Uterus (tissue), 3 donors: ENCODE measurements at regions not wholly inside any gene's neighbourhood (a gene's known extent, or its start where the extent isn't known, plus 50 kb on each side); places are given as distances from the start of the nearest gene placed in this dataset.

Experiments
- DNase-seq, 2 donors: peaks; one replicate each; pipeline ENCODE4 v3.0.0-alpha.2; 2019 to 2020
- H3K27ac ChIP-seq, 2 donors: fragments of 200-600 bp; sonication (generic); 1 replicate in 1 of 2; 2 replicates in 1 of 2; pipeline ENCODE4 v1.5.1; 2016 to 2018
- H3K27me3 ChIP-seq, 2 donors: fragments of 200-600 bp; sonication (generic); one replicate each; pipeline ENCODE4 v1.5.1; 2018 to 2019; ENCODE audit warnings: control low read depth in 1 of 2
- H3K36me3 ChIP-seq, 2 donors: fragments of 200-600 bp; sonication (generic); one replicate each; pipeline ENCODE4 v1.5.1; 2019; ENCODE audit warnings: control low read depth in 1 of 2
- H3K4me1 ChIP-seq, 2 donors: fragments of 200-600 bp; sonication (generic); one replicate each; pipeline ENCODE4 v1.5.1; 2018 to 2019; ENCODE audit warnings: control low read depth in 1 of 2
- H3K4me3 ChIP-seq, 2 donors: fragments of 200-600 bp; sonication (generic); 1 replicate in 1 of 2; 2 replicates in 1 of 2; pipeline ENCODE4 v1.5.1; 2018 to 2019; ENCODE audit warnings: mild to moderate bottlenecking in 1 of 2
- H3K9me3 ChIP-seq, 2 donors: fragments of 200-600 bp; sonication (generic); one replicate each; pipeline ENCODE4 v1.5.1; 2019; ENCODE audit warnings: control low read depth in 1 of 2
- CTCF ChIP-seq, 4 experiments: fragments of 200-600 bp in 2 of 4; fragments of 450-650 bp in 2 of 4; sonication (generic) in 2 of 4; IDR thresholded peaks; one replicate each; pipeline ENCODE4 v1.5.1; 2016 to 2019; ENCODE audit warnings: antibody characterized with exemption in 4 of 4, mild to moderate bottlenecking in 2 of 4, moderate library complexity in 1 of 4
- POLR2A ChIP-seq, 2 donors: fragments of 450-650 bp; IDR thresholded peaks; one replicate each; pipeline ENCODE4 v1.6.1; 2016; ENCODE audit warnings: antibody characterized with exemption in 2 of 2, mild to moderate bottlenecking in 1 of 2, moderate library complexity in 1 of 2
- intact Hi-C: fragments of 100-400 bp; cut with DNase I; formaldehyde crosslinking; loops from one replicate; pipeline ENCODE4 v1.15.1; 2023; ENCODE audit warnings: low total_unique reads
- donor health status: DM: yes; HTN: yes; CAD: no.

GRCh38 chr12:13592063-13592942 is 389.1 kb downstream of the GRIN2B start:
- H3K9me3 ChIP-seq = no peaks in the 10 kb centered on the region
- H3K4me1 ChIP-seq = no peaks in the 10 kb centered on the region
- no peak for TF ChIP-seq CTCF (IDR thresholded peaks at IDR 0.05)
- no peaks in the 10 kb centered on the region for H3K27me3 ChIP-seq
- H3K36me3 ChIP-seq = no peaks in the 10 kb centered on the region
- no peak overlapping the region for H3K4me3 ChIP-seq
- H3K27ac ChIP-seq = no peak overlapping the region
- intact Hi-C loops = no loop called here
- no peak for DNase-seq

DNA sequence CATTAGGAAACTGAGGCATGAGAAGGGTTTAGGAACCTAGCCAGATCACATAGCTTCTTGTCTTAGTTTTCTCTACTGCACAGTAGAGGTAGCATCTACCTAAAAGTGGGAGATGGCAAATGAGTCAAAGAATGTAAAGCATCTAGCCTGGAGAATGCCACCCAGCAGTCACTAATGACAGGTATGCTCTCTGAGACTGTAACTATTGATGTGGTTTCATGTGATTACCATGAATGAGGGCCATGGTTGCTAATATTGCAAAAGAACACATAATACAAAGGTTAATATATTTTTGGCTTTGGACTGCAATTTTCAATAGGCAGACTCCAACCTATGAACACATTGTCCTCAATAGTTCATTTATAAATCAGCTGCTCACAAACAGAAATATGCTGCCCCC is 389.9 kb downstream of the GRIN2B start:
- Histone ChIP-seq H3K27me3 (no peaks in the 10 kb centered on the region), H3K4me3 (no peak overlapping the region), H3K36me3 (no peaks in the 10 kb centered on the region), H3K27ac (no peak overlapping the region), H3K4me1 (no peaks in the 10 kb centered on the region), H3K9me3 (no peaks in the 10 kb centered on the region)
- TF ChIP-seq POLR2A (IDR thresholded peaks at IDR 0.05) = no peak
- TF ChIP-seq CTCF (IDR thresholded peaks at IDR 0.05) = no peak
- intact Hi-C loops = no loop called here
- DNase-seq = no peak

GRCh38 chr12:13591059-13591458 is 390.3 kb downstream of the GRIN2B start:
- TF ChIP-seq CTCF (IDR thresholded peaks at IDR 0.05) (no peak), POLR2A (IDR thresholded peaks at IDR 0.05) (no peak)
- intact Hi-C loops = no loop called here
- H3K4me1 ChIP-seq = no peaks in the 10 kb centered on the region

GRCh38 chr12:13588574-13588973 is 392.0 kb downstream of the EMP1 start:
- no peak overlapping the region for H3K27ac ChIP-seq
- H3K4me3 ChIP-seq = no peak overlapping the region
- intact Hi-C loops = no loop called here
- no peak for DNase-seq
- no peaks in the 10 kb centered on the region for H3K36me3 ChIP-seq
- H3K4me1 ChIP-seq = no peaks in the 10 kb centered on the region
- H3K9me3 ChIP-seq = no peaks in the 10 kb centered on the region
- no peaks in the 10 kb centered on the region for H3K27me3 ChIP-seq
- TF ChIP-seq POLR2A (IDR thresholded peaks at IDR 0.05) (no peak), CTCF (IDR thresholded peaks at IDR 0.05) (no peak)

More at GRCh38 chr12:13591059-13591458, 390.3 kb downstream of the GRIN2B start:
- Histone ChIP-seq H3K36me3 (no peaks in the 10 kb centered on the region), H3K4me3 (no peak overlapping the region), H3K27ac (no peak overlapping the region), H3K27me3 (no peaks in the 10 kb centered on the region), H3K9me3 (no peaks in the 10 kb centered on the region)
- no peak for DNase-seq

DNA sequence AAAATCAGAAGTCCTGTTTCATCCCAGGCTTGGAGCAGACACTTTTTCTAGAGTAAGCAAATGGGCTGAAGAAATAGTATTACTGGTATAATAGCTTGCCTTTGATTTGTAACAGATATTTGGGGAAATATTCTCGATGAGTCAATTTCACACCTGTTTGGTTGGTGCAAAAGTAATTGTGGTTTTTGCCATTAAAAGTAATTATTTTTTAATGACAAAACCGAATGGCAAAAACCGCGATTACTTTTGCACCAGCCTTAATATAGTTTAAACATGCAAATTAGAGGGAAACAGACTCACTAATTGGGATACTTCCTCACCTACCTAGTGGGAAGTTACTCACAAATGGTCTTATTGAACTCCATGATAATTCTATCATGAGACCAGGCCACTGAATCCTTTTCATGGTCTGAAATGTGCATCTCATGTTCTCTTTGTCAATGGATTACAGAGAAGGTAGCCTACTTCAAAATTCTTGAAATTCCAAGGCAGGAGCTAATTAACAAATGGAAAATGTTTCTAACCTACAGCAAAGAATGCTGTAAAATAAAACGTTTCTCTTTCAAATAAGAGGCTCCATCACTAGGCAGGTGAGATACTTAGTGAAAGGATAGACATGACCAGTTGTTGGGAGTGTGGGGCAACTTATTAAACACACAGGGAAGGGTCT is 391.3 kb downstream of the EMP1 start:
- no peaks in the 10 kb centered on the region for H3K4me1 ChIP-seq
- no peak overlapping the region for H3K27ac ChIP-seq
- no peaks in the 10 kb centered on the region for H3K9me3 ChIP-seq
- TF ChIP-seq POLR2A (IDR thresholded peaks at IDR 0.05) (no peak), CTCF (IDR thresholded peaks at IDR 0.05) (no peak)
- DNase-seq = no peak
- H3K27me3 ChIP-seq = no peaks in the 10 kb centered on the region
- intact Hi-C loops = no loop called here
- no peaks in the 10 kb centered on the region for H3K36me3 ChIP-seq
- H3K4me3 ChIP-seq = no peak overlapping the region
